ENCODE measurements at regions not wholly inside any gene's neighbourhood (a gene's known extent, or its start where the extent isn't known, plus 50 kb on each side); places are given as distances from the start of the nearest gene placed in this dataset.

- TF ChIP-seq CREB1 (IDR thresholded peaks at IDR 0.05; ENCODE audit: low read depth): no peak
- TF ChIP-seq NFIC (IDR thresholded peaks at IDR 0.05): no peak
- TF ChIP-seq ZBTB7A (IDR thresholded peaks at IDR 0.05; ENCODE audit: low read depth): no peak
- no peak for TF ChIP-seq CEBPB (IDR thresholded peaks at IDR 0.05)
- no peak for TF ChIP-seq EP300 (IDR thresholded peaks at IDR 0.05; ENCODE audit: borderline replicate concordance)
- TF ChIP-seq TEAD4 (IDR thresholded peaks at IDR 0.05): no peak
- TF ChIP-seq TCF12 (IDR thresholded peaks at IDR 0.05; ENCODE audit: low read depth): no peak
- TF ChIP-seq RAD21 (IDR thresholded peaks at IDR 0.05; ENCODE audit: low read depth): no peak
- no peak for TF ChIP-seq FOXM1 (IDR thresholded peaks at IDR 0.05; ENCODE audit: borderline replicate concordance, low read depth)
- TF ChIP-seq USF1 (IDR thresholded peaks at IDR 0.05): no peak
- TF ChIP-seq, protein P1, sequence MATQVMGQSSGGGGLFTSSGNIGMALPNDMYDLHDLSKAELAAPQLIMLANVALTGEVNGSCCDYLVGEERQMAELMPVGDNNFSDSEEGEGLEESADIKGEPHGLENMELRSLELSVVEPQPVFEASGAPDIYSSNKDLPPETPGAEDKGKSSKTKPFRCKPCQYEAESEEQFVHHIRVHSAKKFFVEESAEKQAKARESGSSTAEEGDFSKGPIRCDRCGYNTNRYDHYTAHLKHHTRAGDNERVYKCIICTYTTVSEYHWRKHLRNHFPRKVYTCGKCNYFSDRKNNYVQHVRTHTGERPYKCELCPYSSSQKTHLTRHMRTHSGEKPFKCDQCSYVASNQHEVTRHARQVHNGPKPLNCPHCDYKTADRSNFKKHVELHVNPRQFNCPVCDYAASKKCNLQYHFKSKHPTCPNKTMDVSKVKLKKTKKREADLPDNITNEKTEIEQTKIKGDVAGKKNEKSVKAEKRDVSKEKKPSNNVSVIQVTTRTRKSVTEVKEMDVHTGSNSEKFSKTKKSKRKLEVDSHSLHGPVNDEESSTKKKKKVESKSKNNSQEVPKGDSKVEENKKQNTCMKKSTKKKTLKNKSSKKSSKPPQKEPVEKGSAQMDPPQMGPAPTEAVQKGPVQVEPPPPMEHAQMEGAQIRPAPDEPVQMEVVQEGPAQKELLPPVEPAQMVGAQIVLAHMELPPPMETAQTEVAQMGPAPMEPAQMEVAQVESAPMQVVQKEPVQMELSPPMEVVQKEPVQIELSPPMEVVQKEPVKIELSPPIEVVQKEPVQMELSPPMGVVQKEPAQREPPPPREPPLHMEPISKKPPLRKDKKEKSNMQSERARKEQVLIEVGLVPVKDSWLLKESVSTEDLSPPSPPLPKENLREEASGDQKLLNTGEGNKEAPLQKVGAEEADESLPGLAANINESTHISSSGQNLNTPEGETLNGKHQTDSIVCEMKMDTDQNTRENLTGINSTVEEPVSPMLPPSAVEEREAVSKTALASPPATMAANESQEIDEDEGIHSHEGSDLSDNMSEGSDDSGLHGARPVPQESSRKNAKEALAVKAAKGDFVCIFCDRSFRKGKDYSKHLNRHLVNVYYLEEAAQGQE (IDR thresholded peaks at IDR 0.05; ENCODE audit: low read depth): no peak
- TF ChIP-seq YY1 (IDR thresholded peaks at IDR 0.05; ENCODE audit: low read depth): no peak
- no peak for TF ChIP-seq MAX (IDR thresholded peaks at IDR 0.05)
- TF ChIP-seq EGR1 (IDR thresholded peaks at IDR 0.05): no peak
- no peak for TF ChIP-seq TAF1 (IDR thresholded peaks at IDR 0.05; ENCODE audit: low read depth)
Measured at GRCh38 chr10:107657851-107658250, 493.3 kb upstream of the SORCS1 start.

DNA sequence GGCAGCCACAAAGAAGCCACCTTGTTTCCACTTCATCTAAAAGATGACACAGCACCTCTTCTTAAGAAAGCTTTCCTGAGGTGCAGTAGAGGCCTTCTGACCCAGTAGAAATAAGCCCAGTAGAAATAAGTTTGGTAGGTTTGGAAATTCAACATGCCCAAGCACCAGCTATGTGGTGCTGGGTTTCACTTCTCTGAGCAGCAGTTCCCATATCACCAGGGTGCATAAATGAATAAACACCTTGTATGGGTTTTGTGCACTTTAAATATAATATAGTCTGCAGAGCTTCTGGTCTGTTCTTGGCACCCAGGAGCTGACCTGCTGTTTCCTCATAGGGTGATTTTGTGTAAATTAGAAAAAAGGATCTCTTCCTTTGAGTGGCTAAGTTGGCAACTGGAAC is 492.4 kb upstream of the SORCS1 start:
- TF ChIP-seq YY1 (IDR thresholded peaks at IDR 0.05; ENCODE audit: low read depth): no peak
- no peak for TF ChIP-seq EP300 (IDR thresholded peaks at IDR 0.05; ENCODE audit: borderline replicate concordance)
- TF ChIP-seq MAX (IDR thresholded peaks at IDR 0.05): no peak

DNA sequence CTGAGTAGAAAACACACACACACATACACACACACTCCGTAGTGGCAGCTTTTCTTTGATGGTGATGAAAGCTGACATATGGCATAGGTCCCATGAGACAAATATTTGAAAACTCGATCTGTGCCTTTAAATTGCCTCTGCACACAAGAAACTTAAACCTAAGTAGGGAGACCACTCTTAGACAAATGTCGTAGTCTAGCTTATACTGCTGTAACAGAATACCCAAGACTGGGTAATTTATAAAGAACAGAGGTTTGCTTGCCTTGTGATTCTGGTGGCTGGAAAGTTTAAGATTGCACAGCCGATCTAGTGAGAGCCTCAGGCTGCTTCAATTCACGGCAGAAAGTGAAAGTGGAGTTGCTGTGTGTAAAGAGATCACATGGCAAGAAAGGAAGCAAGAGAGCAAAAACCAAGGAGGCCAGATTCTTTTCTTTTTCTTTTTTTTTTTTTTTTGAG is 489.4 kb upstream of the SORCS1 start:
- no peak for TF ChIP-seq ZBTB7A (IDR thresholded peaks at IDR 0.05; ENCODE audit: low read depth)
- TF ChIP-seq USF1 (IDR thresholded peaks at IDR 0.05): no peak
- no peak for TF ChIP-seq MAX (IDR thresholded peaks at IDR 0.05)
- TF ChIP-seq, protein P1 (IDR thresholded peaks at IDR 0.05; ENCODE audit: low read depth): no peak
- no peak for TF ChIP-seq RAD21 (IDR thresholded peaks at IDR 0.05; ENCODE audit: low read depth)
- no peak for TF ChIP-seq EGR1 (IDR thresholded peaks at IDR 0.05)
- TF ChIP-seq TAF1 (IDR thresholded peaks at IDR 0.05; ENCODE audit: low read depth): no peak
- no peak for TF ChIP-seq CEBPB (IDR thresholded peaks at IDR 0.05)
- no peak for TF ChIP-seq EP300 (IDR thresholded peaks at IDR 0.05; ENCODE audit: borderline replicate concordance)
- TF ChIP-seq FOXM1 (IDR thresholded peaks at IDR 0.05; ENCODE audit: borderline replicate concordance, low read depth): no peak
- no peak for TF ChIP-seq TEAD4 (IDR thresholded peaks at IDR 0.05)

- TF ChIP-seq MAX (IDR thresholded peaks at IDR 0.05) (no peak), EP300 (IDR thresholded peaks at IDR 0.05; ENCODE audit: borderline replicate concordance) (no peak), FOXM1 (IDR thresholded peaks at IDR 0.05; ENCODE audit: borderline replicate concordance, low read depth) (no peak), EGR1 (IDR thresholded peaks at IDR 0.05) (no peak)
- TF ChIP-seq, protein P1 (IDR thresholded peaks at IDR 0.05; ENCODE audit: low read depth): no peak
Measured at GRCh38 chr10:107650939-107651338, 486.4 kb upstream of the SORCS1 start.

GRCh38 chr10:107649249-107649648 is 484.7 kb upstream of the SORCS1 start:
- no peak for TF ChIP-seq EP300 (IDR thresholded peaks at IDR 0.05; ENCODE audit: borderline replicate concordance)
- TF ChIP-seq NFIC (IDR thresholded peaks at IDR 0.05): 0 out of 2 replicates have a peak, but pooled peaks have one; percentile 12

Measured in Ishikawa (cell line).